ENCODE measurements at regions not wholly inside any gene's neighbourhood (a gene's known extent, or its start where the extent isn't known, plus 50 kb on each side); places are given as distances from the start of the nearest gene placed in this dataset.

DNA sequence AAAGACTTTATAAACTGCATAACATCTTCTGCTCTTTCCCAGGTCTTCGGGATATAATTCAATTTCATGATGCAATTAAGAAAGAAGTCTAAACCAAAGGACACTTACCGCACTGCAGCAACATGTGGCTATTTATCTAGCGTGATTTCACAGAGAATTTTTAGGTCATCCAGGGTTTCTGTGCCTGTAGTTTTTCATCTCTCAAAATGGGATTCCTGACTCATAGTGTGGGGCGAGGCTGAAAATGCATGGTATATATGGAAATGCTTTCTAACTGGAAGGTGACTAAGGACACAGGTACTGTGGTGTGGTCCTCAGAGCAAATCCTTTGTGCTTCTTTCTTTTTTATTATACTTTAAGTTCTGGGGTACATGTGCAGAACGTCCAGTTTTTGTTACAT lies 557.7 kb upstream of the KLF4 start:
- Histone ChIP-seq H3K4me3 (no peak overlapping the region), H3K4me1 (no peaks in the 10 kb centered on the region), H3K27me3 (no peaks in the 10 kb centered on the region), H3K9ac (ENCODE audit: low read depth in 2 of 2, low read length in 2 of 2) (no peak overlapping the region), H3K9me3 (no peaks in the 10 kb centered on the region), H3K27ac (no peak overlapping the region), H3K36me3 (no peaks in the 10 kb centered on the region)
- DNase-seq = no peak
- TF ChIP-seq CTCF (IDR thresholded peaks at IDR 0.05) = no peak
- intact Hi-C loops (cut with DNase I) = no loop called here

DNA sequence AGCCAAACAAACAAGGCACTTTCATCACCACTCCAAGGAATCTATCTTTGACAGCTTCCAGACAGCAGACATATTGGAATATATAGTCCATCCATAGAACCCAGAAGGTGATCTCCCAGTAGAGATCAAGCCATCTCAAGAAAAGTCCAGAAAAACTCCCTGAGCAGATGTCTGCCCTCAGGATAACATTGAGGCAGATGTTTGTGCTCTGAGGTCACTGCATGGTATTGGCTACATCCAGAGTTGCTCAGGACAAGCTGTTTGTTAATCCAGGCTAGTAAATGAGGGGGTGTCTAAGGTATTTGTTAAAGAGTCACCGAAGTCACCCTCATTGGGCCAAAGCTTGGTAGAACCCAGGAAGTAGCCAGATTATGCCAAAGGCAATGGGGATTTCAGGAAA lies 556.3 kb upstream of the KLF4 start:
- Histone ChIP-seq H3K36me3 (no peaks in the 10 kb centered on the region), H3K27ac (no peak overlapping the region), H3K9me3 (no peaks in the 10 kb centered on the region), H3K4me3 (no peak overlapping the region), H3K4me1 (no peaks in the 10 kb centered on the region), H3K9ac (ENCODE audit: low read depth in 2 of 2, low read length in 2 of 2) (no peak overlapping the region), H3K27me3 (no peaks in the 10 kb centered on the region)
- TF ChIP-seq CTCF (IDR thresholded peaks at IDR 0.05) = no peak
- no peak for DNase-seq
- intact Hi-C loops (cut with DNase I) = no loop called here

DNA sequence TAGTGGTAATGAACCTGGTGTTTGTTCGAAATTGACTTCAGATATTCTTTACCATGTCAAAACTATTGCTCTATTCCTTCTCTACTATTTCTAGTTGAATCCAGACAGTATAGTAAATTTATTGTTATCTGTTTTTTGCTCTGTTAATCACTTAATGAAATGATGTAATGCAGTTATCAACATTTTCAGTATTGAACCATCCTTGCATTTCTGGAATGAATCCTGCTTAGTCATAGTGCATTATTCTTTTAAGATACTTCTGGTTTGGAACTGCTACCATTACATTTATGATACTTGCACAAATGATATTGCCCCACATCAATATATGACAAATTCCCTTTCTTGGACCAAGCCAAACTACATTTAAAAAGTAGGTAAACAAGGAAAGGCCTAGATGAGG lies 554.0 kb upstream of the KLF4 start:
- H3K27me3 ChIP-seq = no peaks in the 10 kb centered on the region
- intact Hi-C loops (cut with DNase I) = no loop called here
- H3K27ac ChIP-seq = no peak overlapping the region
- no peak for TF ChIP-seq CTCF (IDR thresholded peaks at IDR 0.05)
- no peak overlapping the region for H3K9ac ChIP-seq (ENCODE audit: low read depth in 2 of 2, low read length in 2 of 2)
- no peaks in the 10 kb centered on the region for H3K36me3 ChIP-seq
- DNase-seq = no peak
- no peaks in the 10 kb centered on the region for H3K9me3 ChIP-seq
- H3K4me3 ChIP-seq = no peak overlapping the region
- no peaks in the 10 kb centered on the region for H3K4me1 ChIP-seq

- intact Hi-C loops (cut with DNase I) = no loop called here
- Histone ChIP-seq H3K27ac (no peak overlapping the region), H3K9ac (ENCODE audit: low read depth in 2 of 2, low read length in 2 of 2) (no peak overlapping the region), H3K4me3 (no peak overlapping the region), H3K36me3 (no peaks in the 10 kb centered on the region), H3K27me3 (no peaks in the 10 kb centered on the region), H3K9me3 (no peaks in the 10 kb centered on the region), H3K4me1 (no peaks in the 10 kb centered on the region)
- no peak for DNase-seq
- TF ChIP-seq CTCF (IDR thresholded peaks at IDR 0.05) = no peak
These were observed 552.0 kb upstream of the KLF4 start for GRCh38 chr9:108041551-108041950.

GRCh38 chr9:108040783-108041182 lies 551.2 kb upstream of the KLF4 start:
- DNase-seq = no peak
- no peaks in the 10 kb centered on the region for H3K9me3 ChIP-seq
- no peaks in the 10 kb centered on the region for H3K36me3 ChIP-seq
- H3K4me3 ChIP-seq = no peak overlapping the region
- no peak for TF ChIP-seq CTCF (IDR thresholded peaks at IDR 0.05)
- no peak overlapping the region for H3K9ac ChIP-seq (ENCODE audit: low read depth in 2 of 2, low read length in 2 of 2)
- no peak overlapping the region for H3K27ac ChIP-seq
- no peaks in the 10 kb centered on the region for H3K27me3 ChIP-seq
- intact Hi-C loops (cut with DNase I) = no loop called here
- no peaks in the 10 kb centered on the region for H3K4me1 ChIP-seq

- Histone ChIP-seq H3K27me3 (no peaks in the 10 kb centered on the region), H3K4me1 (no peaks in the 10 kb centered on the region), H3K9ac (ENCODE audit: low read depth in 2 of 2, low read length in 2 of 2) (no peak overlapping the region), H3K36me3 (no peaks in the 10 kb centered on the region), H3K4me3 (no peak overlapping the region), H3K27ac (no peak overlapping the region), H3K9me3 (no peaks in the 10 kb centered on the region)
- DNase-seq = no peak
- no peak for TF ChIP-seq CTCF (IDR thresholded peaks at IDR 0.05)
- intact Hi-C loops (cut with DNase I) = no loop called here
These were observed 549.9 kb upstream of the KLF4 start for GRCh38 chr9:108039493-108039892.
